Liver (tissue), 3 donors: ENCODE measurements at regions not wholly inside any gene's neighbourhood (a gene's known extent, or its start where the extent isn't known, plus 50 kb on each side); places are given as distances from the start of the nearest gene placed in this dataset.

Experiments
- EGR1 ChIP-seq, 2 donors: IDR thresholded peaks; 2 replicates each; pipeline ENCODE4 v1.6.1; 2016 to 2018; ENCODE audit warnings: antibody characterized with exemption in 2 of 2, low read depth in 2 of 2
- GABPA ChIP-seq, 2 donors: IDR thresholded peaks in 1 of 2; conservative IDR thresholded peaks in 1 of 2; 2 replicates each; pipeline ENCODE4 v1.6.1; 2016; ENCODE audit warnings: antibody characterized with exemption in 2 of 2, mild to moderate bottlenecking in 1 of 2, moderate library complexity in 1 of 2
- HNF4A ChIP-seq, 2 donors: conservative IDR thresholded peaks; 2 replicates each; pipeline ENCODE4 v1.6.1; 2016; ENCODE audit warnings: antibody characterized with exemption in 2 of 2, mild to moderate bottlenecking in 2 of 2
- HNF4G ChIP-seq: IDR thresholded peaks from 2 replicates; pipeline ENCODE4 v1.6.1; 2016; ENCODE audit warnings: antibody characterized with exemption
- JUND ChIP-seq, 2 donors: IDR thresholded peaks; 2 replicates each; pipeline ENCODE4 v1.6.1; 2016; ENCODE audit warnings: antibody characterized with exemption in 2 of 2
- NR2F2 ChIP-seq: IDR thresholded peaks from 2 replicates; pipeline ENCODE4 v1.6.1; 2016; ENCODE audit warnings: antibody characterized with exemption
- RAD21 ChIP-seq, 2 donors: IDR thresholded peaks; 2 replicates each; pipeline ENCODE4 v1.6.1; 2016; ENCODE audit warnings: antibody characterized with exemption in 2 of 2, mild to moderate bottlenecking in 2 of 2
- RXRA ChIP-seq, 2 donors: IDR thresholded peaks; 2 replicates each; pipeline ENCODE4 v1.6.1; 2017 to 2018; ENCODE audit warnings: antibody characterized with exemption in 2 of 2, mild to moderate bottlenecking in 1 of 2
- SP1 ChIP-seq: IDR thresholded peaks from 2 replicates; pipeline ENCODE4 v1.6.1; 2018; ENCODE audit warnings: antibody characterized with exemption, mild to moderate bottlenecking
- TAF1 ChIP-seq: conservative IDR thresholded peaks from 2 replicates; pipeline ENCODE4 v1.6.1; 2016; ENCODE audit warnings: antibody characterized with exemption, mild to moderate bottlenecking
- TF ChIP-seq, protein P1 (sequence below): fragments of 150-350 bp; IDR thresholded peaks from 2 replicates; pipeline ENCODE4 v1.5.1; 2017; ENCODE audit warnings: improper control_type of control experiment, low read depth, low read length; ENCODE audit not compliant: missing input control
- TF ChIP-seq, protein P2 (sequence below): IDR thresholded peaks from 2 replicates; pipeline ENCODE4 v1.6.1; 2016; ENCODE audit warnings: antibody characterized with exemption, mild to moderate bottlenecking
- TF ChIP-seq, protein P3 (sequence below): IDR thresholded peaks from 2 replicates; pipeline ENCODE4 v1.6.1; 2016; ENCODE audit warnings: antibody characterized with exemption
- TF ChIP-seq, protein P4 (sequence below): IDR thresholded peaks from 2 replicates; pipeline ENCODE4 v1.6.1; 2016; ENCODE audit warnings: antibody characterized with exemption
- donor health status: healthy.
- donor health status: healthy.

DNA sequence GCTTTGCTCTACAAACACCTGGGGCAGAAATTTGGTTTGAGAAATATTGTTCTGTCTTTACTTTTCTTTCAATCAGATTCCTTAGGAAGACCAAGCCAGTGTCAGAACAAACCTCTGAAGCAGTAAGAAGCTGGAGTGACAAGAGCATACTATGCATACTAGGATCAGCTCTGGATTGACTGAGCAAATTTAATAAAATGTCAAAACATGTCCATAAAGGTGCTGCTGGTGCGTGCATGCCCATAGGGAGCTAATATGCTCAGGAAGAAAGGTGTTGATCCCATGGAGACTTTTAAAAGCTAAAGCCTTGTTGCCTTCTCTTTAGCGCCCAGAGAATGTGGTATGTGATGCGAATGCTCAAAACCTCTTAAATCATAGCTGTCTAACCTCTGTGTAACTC lies 1076.2 kb downstream of the NLGN4Y start:
- TF ChIP-seq GABPA (IDR thresholded peaks at IDR 0.05 in 1 of 2, conservative IDR thresholded peaks at IDR 0.05 in 1 of 2) (no peak), RXRA (IDR thresholded peaks at IDR 0.05) (no peak), SP1 (no peak), HNF4G (no peak), JUND (IDR thresholded peaks at IDR 0.05) (no peak), RAD21 (IDR thresholded peaks at IDR 0.05) (no peak), HNF4A (conservative IDR thresholded peaks at IDR 0.05) (no peak), TAF1 (no peak), EGR1 (IDR thresholded peaks at IDR 0.05; ENCODE audit: low read depth in 2 of 2) (no peak), NR2F2 (no peak)
- TF ChIP-seq, protein P1, sequence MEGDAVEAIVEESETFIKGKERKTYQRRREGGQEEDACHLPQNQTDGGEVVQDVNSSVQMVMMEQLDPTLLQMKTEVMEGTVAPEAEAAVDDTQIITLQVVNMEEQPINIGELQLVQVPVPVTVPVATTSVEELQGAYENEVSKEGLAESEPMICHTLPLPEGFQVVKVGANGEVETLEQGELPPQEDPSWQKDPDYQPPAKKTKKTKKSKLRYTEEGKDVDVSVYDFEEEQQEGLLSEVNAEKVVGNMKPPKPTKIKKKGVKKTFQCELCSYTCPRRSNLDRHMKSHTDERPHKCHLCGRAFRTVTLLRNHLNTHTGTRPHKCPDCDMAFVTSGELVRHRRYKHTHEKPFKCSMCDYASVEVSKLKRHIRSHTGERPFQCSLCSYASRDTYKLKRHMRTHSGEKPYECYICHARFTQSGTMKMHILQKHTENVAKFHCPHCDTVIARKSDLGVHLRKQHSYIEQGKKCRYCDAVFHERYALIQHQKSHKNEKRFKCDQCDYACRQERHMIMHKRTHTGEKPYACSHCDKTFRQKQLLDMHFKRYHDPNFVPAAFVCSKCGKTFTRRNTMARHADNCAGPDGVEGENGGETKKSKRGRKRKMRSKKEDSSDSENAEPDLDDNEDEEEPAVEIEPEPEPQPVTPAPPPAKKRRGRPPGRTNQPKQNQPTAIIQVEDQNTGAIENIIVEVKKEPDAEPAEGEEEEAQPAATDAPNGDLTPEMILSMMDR = no peak
- TF ChIP-seq, protein P2, sequence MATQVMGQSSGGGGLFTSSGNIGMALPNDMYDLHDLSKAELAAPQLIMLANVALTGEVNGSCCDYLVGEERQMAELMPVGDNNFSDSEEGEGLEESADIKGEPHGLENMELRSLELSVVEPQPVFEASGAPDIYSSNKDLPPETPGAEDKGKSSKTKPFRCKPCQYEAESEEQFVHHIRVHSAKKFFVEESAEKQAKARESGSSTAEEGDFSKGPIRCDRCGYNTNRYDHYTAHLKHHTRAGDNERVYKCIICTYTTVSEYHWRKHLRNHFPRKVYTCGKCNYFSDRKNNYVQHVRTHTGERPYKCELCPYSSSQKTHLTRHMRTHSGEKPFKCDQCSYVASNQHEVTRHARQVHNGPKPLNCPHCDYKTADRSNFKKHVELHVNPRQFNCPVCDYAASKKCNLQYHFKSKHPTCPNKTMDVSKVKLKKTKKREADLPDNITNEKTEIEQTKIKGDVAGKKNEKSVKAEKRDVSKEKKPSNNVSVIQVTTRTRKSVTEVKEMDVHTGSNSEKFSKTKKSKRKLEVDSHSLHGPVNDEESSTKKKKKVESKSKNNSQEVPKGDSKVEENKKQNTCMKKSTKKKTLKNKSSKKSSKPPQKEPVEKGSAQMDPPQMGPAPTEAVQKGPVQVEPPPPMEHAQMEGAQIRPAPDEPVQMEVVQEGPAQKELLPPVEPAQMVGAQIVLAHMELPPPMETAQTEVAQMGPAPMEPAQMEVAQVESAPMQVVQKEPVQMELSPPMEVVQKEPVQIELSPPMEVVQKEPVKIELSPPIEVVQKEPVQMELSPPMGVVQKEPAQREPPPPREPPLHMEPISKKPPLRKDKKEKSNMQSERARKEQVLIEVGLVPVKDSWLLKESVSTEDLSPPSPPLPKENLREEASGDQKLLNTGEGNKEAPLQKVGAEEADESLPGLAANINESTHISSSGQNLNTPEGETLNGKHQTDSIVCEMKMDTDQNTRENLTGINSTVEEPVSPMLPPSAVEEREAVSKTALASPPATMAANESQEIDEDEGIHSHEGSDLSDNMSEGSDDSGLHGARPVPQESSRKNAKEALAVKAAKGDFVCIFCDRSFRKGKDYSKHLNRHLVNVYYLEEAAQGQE = no peak
- TF ChIP-seq, protein P3, sequence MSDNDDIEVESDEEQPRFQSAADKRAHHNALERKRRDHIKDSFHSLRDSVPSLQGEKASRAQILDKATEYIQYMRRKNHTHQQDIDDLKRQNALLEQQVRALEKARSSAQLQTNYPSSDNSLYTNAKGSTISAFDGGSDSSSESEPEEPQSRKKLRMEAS = no peak
- TF ChIP-seq, protein P4, sequence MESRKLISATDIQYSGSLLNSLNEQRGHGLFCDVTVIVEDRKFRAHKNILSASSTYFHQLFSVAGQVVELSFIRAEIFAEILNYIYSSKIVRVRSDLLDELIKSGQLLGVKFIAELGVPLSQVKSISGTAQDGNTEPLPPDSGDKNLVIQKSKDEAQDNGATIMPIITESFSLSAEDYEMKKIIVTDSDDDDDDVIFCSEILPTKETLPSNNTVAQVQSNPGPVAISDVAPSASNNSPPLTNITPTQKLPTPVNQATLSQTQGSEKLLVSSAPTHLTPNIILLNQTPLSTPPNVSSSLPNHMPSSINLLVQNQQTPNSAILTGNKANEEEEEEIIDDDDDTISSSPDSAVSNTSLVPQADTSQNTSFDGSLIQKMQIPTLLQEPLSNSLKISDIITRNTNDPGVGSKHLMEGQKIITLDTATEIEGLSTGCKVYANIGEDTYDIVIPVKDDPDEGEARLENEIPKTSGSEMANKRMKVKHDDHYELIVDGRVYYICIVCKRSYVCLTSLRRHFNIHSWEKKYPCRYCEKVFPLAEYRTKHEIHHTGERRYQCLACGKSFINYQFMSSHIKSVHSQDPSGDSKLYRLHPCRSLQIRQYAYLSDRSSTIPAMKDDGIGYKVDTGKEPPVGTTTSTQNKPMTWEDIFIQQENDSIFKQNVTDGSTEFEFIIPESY = no peak
